Mucosa of descending colon (tissue), 3 donors: ENCODE measurements at regions not wholly inside any gene's neighbourhood (a gene's known extent, or its start where the extent isn't known, plus 50 kb on each side); places are given as distances from the start of the nearest gene placed in this dataset.

Experiments used
- ATAC-seq: fragments of 200-7000 bp; cut with Tn5 transposase; one replicate; pipeline ENCODE4 v1.9.1; 2020; ENCODE audit warnings: mild to moderate bottlenecking, moderate library complexity
- DNase-seq, 3 donors: peaks; one replicate each; pipeline ENCODE4 v3.0.0-alpha.2; 2020
- H3K36me3 ChIP-seq: fragments of 200-600 bp; one replicate; pipeline ENCODE4 v1.8.0; 2021; ENCODE audit warnings: low read depth, mild to moderate bottlenecking
- H3K4me1 ChIP-seq: fragments of 200-600 bp; one replicate; pipeline ENCODE4 v1.8.0; 2021; ENCODE audit warnings: low read depth, mild to moderate bottlenecking
- H3K4me3 ChIP-seq: fragments of 200-600 bp; one replicate; pipeline ENCODE4 v1.8.0; 2021; ENCODE audit warnings: mild to moderate bottlenecking
- H3K9me3 ChIP-seq: fragments of 200-600 bp; one replicate; pipeline ENCODE4 v1.8.0; 2021; ENCODE audit warnings: mild to moderate bottlenecking
- intact Hi-C, 2 donors: fragments of 100-400 bp; cut with DNase I in 1 of 2; cut with micrococcal nuclease in 1 of 2; formaldehyde crosslinking; loops; one replicate each; pipeline versions ENCODE4 v1.11.0 to v1.11.1; 2022; cut with DNase I, micrococcal nuclease
- TF ChIP-seq, protein P1 (sequence below): fragments of 200-600 bp; IDR thresholded peaks from one replicate; pipeline ENCODE4 v1.8.0; 2022; ENCODE audit warnings: antibody characterized with exemption, mild to moderate bottlenecking
- donor health status: DM: no; HTN: no; CAD: no; lungs with moderate emphysema.
- donor health status: DM: no; HTN: no; CAD: no.
- donor health status: DM: no; HTN: yes; CAD: no.

DNA sequence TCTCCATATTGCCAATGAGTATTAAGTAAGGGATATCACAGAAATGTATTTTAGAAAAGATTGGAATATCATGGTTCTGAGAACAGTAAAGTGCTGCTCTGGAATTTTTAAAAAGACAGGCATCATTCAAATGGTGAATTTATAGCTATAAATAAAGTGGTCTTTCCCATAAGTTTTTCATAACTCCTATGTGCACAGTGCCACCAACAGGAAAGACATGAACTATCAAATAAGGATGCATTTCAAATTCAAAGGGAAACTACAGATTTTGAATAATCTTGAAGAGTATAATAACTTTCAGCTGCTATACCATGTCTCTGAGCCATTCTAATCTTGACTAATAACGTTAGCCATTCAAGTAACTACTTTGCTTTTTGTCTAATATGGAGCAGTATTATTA, 456.8 kb upstream of the GJE1 start:
- no peaks in the 10 kb centered on the region for H3K36me3 ChIP-seq
- ATAC-seq (no peak), DNase-seq (no peak)
- intact Hi-C loops, result no loop called here
- H3K4me1 ChIP-seq, result no peaks in the 10 kb centered on the region
- no peak overlapping the region for H3K4me3 ChIP-seq
- no peaks in the 10 kb centered on the region for H3K9me3 ChIP-seq
- TF ChIP-seq, protein P1, sequence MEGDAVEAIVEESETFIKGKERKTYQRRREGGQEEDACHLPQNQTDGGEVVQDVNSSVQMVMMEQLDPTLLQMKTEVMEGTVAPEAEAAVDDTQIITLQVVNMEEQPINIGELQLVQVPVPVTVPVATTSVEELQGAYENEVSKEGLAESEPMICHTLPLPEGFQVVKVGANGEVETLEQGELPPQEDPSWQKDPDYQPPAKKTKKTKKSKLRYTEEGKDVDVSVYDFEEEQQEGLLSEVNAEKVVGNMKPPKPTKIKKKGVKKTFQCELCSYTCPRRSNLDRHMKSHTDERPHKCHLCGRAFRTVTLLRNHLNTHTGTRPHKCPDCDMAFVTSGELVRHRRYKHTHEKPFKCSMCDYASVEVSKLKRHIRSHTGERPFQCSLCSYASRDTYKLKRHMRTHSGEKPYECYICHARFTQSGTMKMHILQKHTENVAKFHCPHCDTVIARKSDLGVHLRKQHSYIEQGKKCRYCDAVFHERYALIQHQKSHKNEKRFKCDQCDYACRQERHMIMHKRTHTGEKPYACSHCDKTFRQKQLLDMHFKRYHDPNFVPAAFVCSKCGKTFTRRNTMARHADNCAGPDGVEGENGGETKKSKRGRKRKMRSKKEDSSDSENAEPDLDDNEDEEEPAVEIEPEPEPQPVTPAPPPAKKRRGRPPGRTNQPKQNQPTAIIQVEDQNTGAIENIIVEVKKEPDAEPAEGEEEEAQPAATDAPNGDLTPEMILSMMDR, result no peak

DNA sequence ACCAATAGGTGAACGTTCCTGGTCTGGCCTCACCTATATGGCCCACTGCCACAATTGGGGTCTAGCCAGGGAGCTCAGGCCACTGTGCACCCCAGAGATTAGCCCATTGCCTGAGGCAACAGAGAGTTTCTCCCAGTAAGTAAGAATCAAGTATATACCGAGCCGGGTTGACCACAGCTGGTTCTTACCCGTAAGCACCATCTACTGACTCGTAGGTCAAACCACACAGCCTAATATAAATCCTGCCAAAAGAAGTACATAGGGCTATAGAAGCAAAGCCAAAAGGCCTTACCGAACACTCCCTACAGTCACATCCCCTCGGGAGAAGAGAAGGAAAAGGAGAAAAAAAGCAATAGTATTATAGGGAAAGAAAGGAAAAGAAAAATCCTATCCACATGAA, 463.6 kb upstream of the GJE1 start:
- TF ChIP-seq, protein P1, result no peak
- no peaks in the 10 kb centered on the region for H3K4me1 ChIP-seq
- intact Hi-C loops, result no loop called here
- H3K36me3 ChIP-seq, result no peaks in the 10 kb centered on the region
- no peak overlapping the region for H3K4me3 ChIP-seq
- H3K9me3 ChIP-seq, result no peaks in the 10 kb centered on the region
- DNase-seq (no peak), ATAC-seq (no peak)

DNA sequence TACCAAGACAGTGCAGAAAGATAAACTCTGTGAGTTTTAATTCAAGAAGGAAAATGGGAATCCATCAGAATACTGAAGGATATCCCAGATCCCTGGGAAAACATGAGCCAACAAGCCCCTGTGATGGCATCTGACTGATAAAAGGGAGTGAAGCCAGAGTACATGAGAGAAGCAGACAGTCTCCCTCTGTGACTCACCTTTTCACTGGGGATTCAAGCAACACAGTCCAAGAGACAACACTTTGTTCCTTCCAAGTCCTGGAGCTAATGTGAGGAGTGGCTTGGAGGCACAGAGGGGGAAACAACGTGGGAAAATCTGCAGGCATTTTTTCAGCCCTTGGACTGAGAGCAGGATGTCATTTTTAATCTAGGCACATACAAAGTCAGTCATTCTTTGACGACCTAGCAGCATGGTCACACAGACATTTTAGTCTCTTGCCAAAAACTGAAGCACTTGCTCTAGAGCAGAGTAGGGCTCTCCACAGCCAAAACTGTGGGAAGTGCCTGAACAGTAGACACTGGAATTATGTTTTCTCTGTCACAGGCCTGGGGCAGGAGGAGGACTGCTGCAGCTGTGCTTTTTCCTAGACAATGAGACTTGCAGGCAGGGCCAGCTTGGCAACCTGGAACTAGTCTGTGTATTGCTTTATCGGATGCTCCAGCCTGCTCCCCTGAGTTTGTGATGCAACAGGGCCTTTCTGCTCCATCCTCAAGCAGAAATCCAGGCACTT, 465.0 kb upstream of the GJE1 start:
- Histone ChIP-seq H3K9me3 (no peaks in the 10 kb centered on the region), H3K4me1 (no peaks in the 10 kb centered on the region), H3K36me3 (no peaks in the 10 kb centered on the region), H3K4me3 (no peak overlapping the region)
- no peak for DNase-seq
- TF ChIP-seq, protein P1, result no peak
- ATAC-seq, result no peak
- intact Hi-C loops, result no loop called here

DNA sequence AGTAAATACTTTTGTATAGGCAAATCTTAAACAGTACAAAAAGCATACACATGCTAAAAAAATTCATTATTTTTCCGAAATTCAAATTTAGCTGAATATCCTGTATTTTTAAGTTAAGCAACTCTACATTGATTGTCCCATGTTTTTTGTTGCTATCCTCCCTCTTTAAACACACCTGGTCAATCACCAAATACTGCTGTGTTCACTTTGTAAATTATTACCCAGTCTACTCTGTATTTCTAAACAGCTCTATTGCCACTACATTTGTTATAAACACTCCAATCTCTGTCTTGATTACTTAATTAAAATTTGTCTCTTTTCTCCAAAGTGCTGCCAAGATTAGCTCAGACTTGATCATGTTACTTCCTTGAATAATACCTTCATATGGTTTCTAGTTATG, 466.5 kb upstream of the GJE1 start:
- ATAC-seq, result no peak
- Histone ChIP-seq H3K4me3 (no peak overlapping the region), H3K9me3 (no peaks in the 10 kb centered on the region), H3K4me1 (no peaks in the 10 kb centered on the region), H3K36me3 (no peaks in the 10 kb centered on the region)
- intact Hi-C loops, result no loop called here
- TF ChIP-seq, protein P1, result no peak
- no peak for DNase-seq

DNA sequence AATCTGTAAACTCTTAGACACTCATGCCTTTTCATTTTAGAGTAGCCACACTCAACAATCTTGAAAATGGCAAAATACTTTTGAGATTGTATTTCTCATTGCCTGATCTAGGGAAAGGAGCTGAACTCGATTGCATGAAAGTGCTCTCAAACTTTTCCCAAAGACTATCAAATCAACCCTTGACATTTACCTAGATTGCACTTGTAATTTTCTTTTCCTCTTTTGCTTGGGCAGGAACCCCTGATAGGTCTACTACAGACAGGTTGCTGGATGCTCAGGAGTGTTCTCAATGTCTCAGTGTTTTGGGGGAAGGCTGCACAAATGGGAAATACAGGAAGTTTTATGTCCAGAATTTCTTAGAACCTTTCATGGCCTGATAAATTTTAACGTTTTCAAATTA, 468.0 kb upstream of the GJE1 start:
- no peak for ATAC-seq

More for the DNA sequence above, 468.0 kb upstream of the GJE1 start:
- no peak for DNase-seq
- Histone ChIP-seq H3K4me3 (no peak overlapping the region), H3K4me1 (no peaks in the 10 kb centered on the region), H3K9me3 (no peaks in the 10 kb centered on the region), H3K36me3 (no peaks in the 10 kb centered on the region)
- intact Hi-C loops, result no loop called here
- TF ChIP-seq, protein P1, result no peak
